ENCODE measurements at regions not wholly inside any gene's neighbourhood (a gene's known extent, or its start where the extent isn't known, plus 50 kb on each side); places are given as distances from the start of the nearest gene placed in this dataset.

DNA sequence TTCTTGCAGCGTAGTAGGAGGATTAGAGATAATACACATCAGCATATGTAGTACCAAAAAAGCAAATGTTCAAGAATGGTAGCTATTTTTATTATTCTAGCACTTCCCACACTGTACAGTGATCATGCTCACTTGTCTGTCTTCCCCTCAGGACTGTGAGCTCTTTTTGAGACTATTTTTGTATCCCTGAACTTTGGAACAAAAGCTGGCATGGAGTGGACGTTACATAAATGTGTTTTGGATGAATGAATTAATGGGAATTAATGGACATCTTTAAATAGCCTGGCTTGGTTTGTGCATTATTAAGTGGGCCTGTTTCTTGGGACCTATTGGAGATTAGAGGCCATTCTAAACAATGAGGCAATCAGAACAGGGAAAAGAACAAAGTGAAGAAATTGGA lies 243.7 kb downstream of the CD83 start:
- H3K36me3 ChIP-seq (ENCODE audit: low read depth), result no peaks in the 10 kb centered on the region
- TF ChIP-seq, protein P1, sequence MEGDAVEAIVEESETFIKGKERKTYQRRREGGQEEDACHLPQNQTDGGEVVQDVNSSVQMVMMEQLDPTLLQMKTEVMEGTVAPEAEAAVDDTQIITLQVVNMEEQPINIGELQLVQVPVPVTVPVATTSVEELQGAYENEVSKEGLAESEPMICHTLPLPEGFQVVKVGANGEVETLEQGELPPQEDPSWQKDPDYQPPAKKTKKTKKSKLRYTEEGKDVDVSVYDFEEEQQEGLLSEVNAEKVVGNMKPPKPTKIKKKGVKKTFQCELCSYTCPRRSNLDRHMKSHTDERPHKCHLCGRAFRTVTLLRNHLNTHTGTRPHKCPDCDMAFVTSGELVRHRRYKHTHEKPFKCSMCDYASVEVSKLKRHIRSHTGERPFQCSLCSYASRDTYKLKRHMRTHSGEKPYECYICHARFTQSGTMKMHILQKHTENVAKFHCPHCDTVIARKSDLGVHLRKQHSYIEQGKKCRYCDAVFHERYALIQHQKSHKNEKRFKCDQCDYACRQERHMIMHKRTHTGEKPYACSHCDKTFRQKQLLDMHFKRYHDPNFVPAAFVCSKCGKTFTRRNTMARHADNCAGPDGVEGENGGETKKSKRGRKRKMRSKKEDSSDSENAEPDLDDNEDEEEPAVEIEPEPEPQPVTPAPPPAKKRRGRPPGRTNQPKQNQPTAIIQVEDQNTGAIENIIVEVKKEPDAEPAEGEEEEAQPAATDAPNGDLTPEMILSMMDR (IDR thresholded peaks at IDR 0.05; ENCODE audit: poor library complexity, severe bottlenecking), result no peak
- DNase-seq (ENCODE audit: low spot score) (no peak), ATAC-seq (ENCODE audit: low read depth) (no peak)
- H3K27ac ChIP-seq (ENCODE audit: poor library complexity, severe bottlenecking), result no peak overlapping the region
- no peaks in the 10 kb centered on the region for H3K4me1 ChIP-seq (ENCODE audit: insufficient read depth, poor library complexity, severe bottlenecking)
- no peaks in the 10 kb centered on the region for H3K9me3 ChIP-seq (ENCODE audit: severe bottlenecking)
- H3K27me3 ChIP-seq (ENCODE audit: insufficient read depth, poor library complexity, severe bottlenecking), result no peaks in the 10 kb centered on the region
- no peak overlapping the region for H3K4me3 ChIP-seq (ENCODE audit: severe bottlenecking)

DNA sequence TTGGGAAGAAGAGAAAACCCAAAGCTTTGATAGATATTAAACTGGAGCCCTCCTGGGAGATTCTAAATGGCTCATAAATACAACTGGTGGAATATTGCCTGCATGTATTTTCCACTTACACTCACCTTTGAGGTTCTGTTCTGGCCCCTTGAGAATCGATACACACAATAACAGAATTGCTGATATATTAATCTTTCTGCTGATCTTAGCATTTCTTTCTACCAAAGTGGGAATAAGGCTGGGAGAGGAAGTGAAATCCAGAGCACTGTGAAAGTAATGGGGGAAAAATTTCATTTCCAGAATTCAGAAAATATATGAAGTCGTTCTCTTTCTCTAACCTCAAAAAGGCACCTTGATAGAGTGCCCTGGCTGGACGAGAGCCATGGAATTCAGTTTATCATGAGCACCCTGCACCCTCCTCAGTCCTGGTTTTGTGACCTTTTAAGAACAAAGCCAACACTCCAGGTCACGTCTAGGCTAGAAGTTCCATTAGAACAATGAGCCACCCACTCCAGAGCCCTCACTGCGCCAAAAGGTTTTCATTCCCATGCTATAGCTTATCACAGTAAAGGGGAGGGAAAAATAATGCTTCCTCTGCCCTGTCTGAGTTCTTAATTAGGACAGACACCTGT lies 244.5 kb downstream of the CD83 start:
- Histone ChIP-seq H3K36me3 (ENCODE audit: low read depth) (no peaks in the 10 kb centered on the region), H3K27me3 (ENCODE audit: insufficient read depth, poor library complexity, severe bottlenecking) (no peaks in the 10 kb centered on the region), H3K9me3 (ENCODE audit: severe bottlenecking) (no peaks in the 10 kb centered on the region), H3K27ac (ENCODE audit: poor library complexity, severe bottlenecking) (no peak overlapping the region), H3K4me3 (ENCODE audit: severe bottlenecking) (no peak overlapping the region), H3K4me1 (ENCODE audit: insufficient read depth, poor library complexity, severe bottlenecking) (no peaks in the 10 kb centered on the region)
- DNase-seq (ENCODE audit: low spot score) (no peak), ATAC-seq (ENCODE audit: low read depth) (no peak)
- TF ChIP-seq, protein P1 (IDR thresholded peaks at IDR 0.05; ENCODE audit: poor library complexity, severe bottlenecking), result no peak

DNA sequence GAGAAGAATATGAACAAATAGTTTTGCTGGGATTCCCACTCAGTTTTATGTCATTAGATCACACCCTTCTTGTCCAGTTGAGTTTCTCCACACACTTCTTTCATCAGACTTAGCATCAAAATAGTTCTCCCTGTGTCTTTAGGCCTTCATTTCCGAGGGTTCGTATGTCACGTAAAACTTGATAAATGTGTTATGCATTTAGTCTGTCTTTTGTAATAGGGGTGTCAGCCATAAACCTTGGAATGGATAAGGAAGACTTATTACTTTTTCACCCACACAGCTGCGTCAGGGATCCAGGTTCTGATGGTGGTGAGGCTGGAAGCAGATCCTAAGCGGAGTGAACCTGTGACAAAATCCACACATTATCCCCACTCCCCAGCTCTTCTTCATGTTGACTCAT lies 246.8 kb downstream of the CD83 start:
- Histone ChIP-seq H3K36me3 (ENCODE audit: low read depth) (no peaks in the 10 kb centered on the region), H3K4me3 (ENCODE audit: severe bottlenecking) (no peak overlapping the region), H3K9me3 (ENCODE audit: severe bottlenecking) (no peaks in the 10 kb centered on the region), H3K27me3 (ENCODE audit: insufficient read depth, poor library complexity, severe bottlenecking) (no peaks in the 10 kb centered on the region), H3K4me1 (ENCODE audit: insufficient read depth, poor library complexity, severe bottlenecking) (no peaks in the 10 kb centered on the region), H3K27ac (ENCODE audit: poor library complexity, severe bottlenecking) (no peak overlapping the region)
- TF ChIP-seq, protein P1 (IDR thresholded peaks at IDR 0.05; ENCODE audit: poor library complexity, severe bottlenecking), result no peak
- ATAC-seq (ENCODE audit: low read depth), result no peak
- no peak for DNase-seq (ENCODE audit: low spot score)

DNA sequence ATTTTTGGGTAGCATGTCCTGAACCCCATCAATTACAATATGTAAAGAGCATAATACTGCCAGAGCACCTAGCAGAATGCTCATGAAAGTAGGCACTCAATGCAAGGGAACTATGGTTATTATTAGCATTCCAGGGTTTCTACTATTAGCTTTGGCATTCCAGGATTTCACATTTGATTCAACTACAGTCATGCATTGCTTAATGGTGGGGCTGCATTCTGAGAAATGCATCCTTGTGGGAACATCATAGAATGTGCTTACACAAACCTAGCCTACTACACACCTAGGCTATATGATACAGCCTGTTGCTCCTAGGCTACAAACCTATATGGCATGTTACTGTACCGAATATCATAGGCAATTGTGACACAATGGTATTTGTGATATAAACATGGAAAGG lies 247.8 kb downstream of the CD83 start:
- Histone ChIP-seq H3K36me3 (ENCODE audit: low read depth) (no peaks in the 10 kb centered on the region), H3K9me3 (ENCODE audit: severe bottlenecking) (no peaks in the 10 kb centered on the region), H3K4me3 (ENCODE audit: severe bottlenecking) (no peak overlapping the region), H3K27me3 (ENCODE audit: insufficient read depth, poor library complexity, severe bottlenecking) (no peaks in the 10 kb centered on the region), H3K27ac (ENCODE audit: poor library complexity, severe bottlenecking) (no peak overlapping the region), H3K4me1 (ENCODE audit: insufficient read depth, poor library complexity, severe bottlenecking) (no peaks in the 10 kb centered on the region)
- TF ChIP-seq, protein P1 (IDR thresholded peaks at IDR 0.05; ENCODE audit: poor library complexity, severe bottlenecking), result no peak
- ATAC-seq (ENCODE audit: low read depth) (no peak), DNase-seq (ENCODE audit: low spot score) (no peak)

DNA sequence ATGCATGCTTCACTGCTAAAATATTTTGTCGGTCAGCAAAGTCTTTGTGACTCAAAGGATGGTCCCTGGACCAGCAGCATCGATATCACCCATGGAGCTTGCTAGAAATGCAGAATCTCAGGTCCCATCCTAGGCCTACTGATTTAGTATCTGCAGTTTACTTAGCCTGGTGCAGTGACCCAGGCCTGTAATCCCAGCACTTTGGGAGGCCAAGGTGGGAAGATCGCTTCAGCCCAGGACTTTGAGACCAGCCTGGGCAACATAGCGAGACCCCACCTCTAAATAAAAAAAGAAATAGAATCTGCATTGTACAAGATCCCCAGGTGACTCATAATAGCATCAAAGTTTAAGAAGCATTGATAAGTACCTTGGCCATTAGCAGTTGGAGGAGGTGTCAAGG lies 248.7 kb downstream of the CD83 start:
- no peak for DNase-seq (ENCODE audit: low spot score)
- H3K4me1 ChIP-seq (ENCODE audit: insufficient read depth, poor library complexity, severe bottlenecking), result no peaks in the 10 kb centered on the region
- no peak overlapping the region for H3K4me3 ChIP-seq (ENCODE audit: severe bottlenecking)
- H3K27ac ChIP-seq (ENCODE audit: poor library complexity, severe bottlenecking), result no peak overlapping the region
- TF ChIP-seq, protein P1 (IDR thresholded peaks at IDR 0.05; ENCODE audit: poor library complexity, severe bottlenecking), result no peak
- H3K27me3 ChIP-seq (ENCODE audit: insufficient read depth, poor library complexity, severe bottlenecking), result no peaks in the 10 kb centered on the region
- H3K36me3 ChIP-seq (ENCODE audit: low read depth), result no peaks in the 10 kb centered on the region
- H3K9me3 ChIP-seq (ENCODE audit: severe bottlenecking), result no peaks in the 10 kb centered on the region
- ATAC-seq (ENCODE audit: low read depth), result no peak
